Testis (tissue), 2 donors: ENCODE measurements at regions not wholly inside any gene's neighbourhood (a gene's known extent, or its start where the extent isn't known, plus 50 kb on each side); places are given as distances from the start of the nearest gene placed in this dataset.

Source experiments
- DNase-seq: peaks from one replicate; pipeline ENCODE4 v3.0.0-alpha.2; 2019
- H3K27ac ChIP-seq, 2 donors: fragments of 200-600 bp; sonication (generic); one replicate each; pipeline ENCODE4 v1.5.1; 2019
- H3K27me3 ChIP-seq: fragments of 200-600 bp; sonication (generic); one replicate; pipeline ENCODE4 v1.5.1; 2019
- H3K36me3 ChIP-seq: fragments of 200-600 bp; sonication (generic); one replicate; pipeline ENCODE4 v1.5.1; 2017; ENCODE audit warnings: low read depth; ENCODE audit errors: missing control alignments
- H3K4me1 ChIP-seq: fragments of 200-600 bp; sonication (generic); one replicate; pipeline ENCODE4 v1.5.1; 2019
- H3K4me3 ChIP-seq, 2 donors: fragments of 200-600 bp; sonication (generic); one replicate each; pipeline ENCODE4 v1.5.1; 2017 to 2019
- H3K9me3 ChIP-seq: fragments of 200-600 bp; sonication (generic); one replicate; pipeline ENCODE4 v1.5.1; 2017
- CTCF ChIP-seq, 3 experiments: fragments of 450-650 bp in 2 of 3; fragments of 200-600 bp in 1 of 3; sonication (generic) in 1 of 3; IDR thresholded peaks; one replicate each; pipeline ENCODE4 v1.5.1; 2016 to 2019; ENCODE audit warnings: antibody characterized with exemption in 3 of 3, mild to moderate bottlenecking in 2 of 3, moderate library complexity in 1 of 3
- POLR2A ChIP-seq: fragments of 450-650 bp; IDR thresholded peaks from one replicate; pipeline ENCODE4 v1.6.1; 2017; ENCODE audit warnings: antibody characterized with exemption, mild to moderate bottlenecking, moderate library complexity
- WGBS, 2 donors: methylation state at CpG; one replicate each; pipeline ENCODE4 v1.1.5; 2018; 5-methylcytosine and 5-hydroxymethylcytosine counted together
- intact Hi-C: fragments of 100-400 bp; cut with DNase I; formaldehyde crosslinking; loops from one replicate; pipeline ENCODE4 v1.15.1; 2023; ENCODE audit warnings: low total_unique reads

DNA sequence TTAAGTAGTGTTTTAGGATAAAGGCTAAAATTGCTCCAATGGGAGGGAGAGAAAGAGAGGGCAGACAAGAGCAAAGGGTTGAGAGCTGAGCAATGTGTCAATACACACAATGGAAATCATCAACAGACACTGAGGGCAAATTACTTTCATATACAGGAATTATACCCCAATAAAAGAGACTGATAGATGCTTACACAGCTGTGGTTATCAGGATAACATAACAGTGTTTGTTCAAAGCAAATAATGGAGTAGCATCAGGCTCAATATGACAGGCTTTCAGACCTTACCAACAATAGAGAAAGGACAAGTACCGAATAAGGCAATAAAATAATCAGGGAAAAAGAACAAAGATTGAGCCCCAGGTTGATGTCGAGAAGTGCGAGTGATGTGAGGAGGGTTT lies 53.4 kb upstream of the DIO2 start:
- Histone ChIP-seq H3K4me3 (no peak overlapping the region), H3K9me3 (no peaks in the 10 kb centered on the region), H3K36me3 (no peaks in the 10 kb centered on the region), H3K4me1 (no peaks in the 10 kb centered on the region), H3K27ac (no peak overlapping the region), H3K27me3 (no peaks in the 10 kb centered on the region)
- TF ChIP-seq CTCF (IDR thresholded peaks at IDR 0.05) (no peak), POLR2A (no peak)
- no peak for DNase-seq
- WGBS, 2 donors: 97 to 98% methylated on average over 3 of the region's 3 CpGs
- intact Hi-C loops: no loop called here
